H54 (cell line): ENCODE measurements at regions not wholly inside any gene's neighbourhood (a gene's known extent, or its start where the extent isn't known, plus 50 kb on each side); places are given as distances from the start of the nearest gene placed in this dataset.

ENCODE experiments used
- DNase-seq: peaks from one replicate; pipeline ENCODE4 v3.0.0; 2011; ENCODE audit warnings: low spot score, mixed read lengths; ENCODE audit not compliant: insufficient read length
- FAIRE-seq: peaks from 3 replicates; lab custom pipeline; 2011; peaks lifted over from hg19 to GRCh38; lab: Jason Lieb, UNC
- POLR2A ChIP-seq: IDR thresholded peaks from 2 replicates; pipeline ENCODE4 v1.6.1; 2011; ENCODE audit warnings: low read depth, mild to moderate bottlenecking, low read length

- DNase-seq (no peak), FAIRE-seq (no peak)
- no peak for TF ChIP-seq POLR2A
Observed at GRCh38 chr9:13568841-13569601, 289.5 kb upstream of the MPDZ start.

DNA sequence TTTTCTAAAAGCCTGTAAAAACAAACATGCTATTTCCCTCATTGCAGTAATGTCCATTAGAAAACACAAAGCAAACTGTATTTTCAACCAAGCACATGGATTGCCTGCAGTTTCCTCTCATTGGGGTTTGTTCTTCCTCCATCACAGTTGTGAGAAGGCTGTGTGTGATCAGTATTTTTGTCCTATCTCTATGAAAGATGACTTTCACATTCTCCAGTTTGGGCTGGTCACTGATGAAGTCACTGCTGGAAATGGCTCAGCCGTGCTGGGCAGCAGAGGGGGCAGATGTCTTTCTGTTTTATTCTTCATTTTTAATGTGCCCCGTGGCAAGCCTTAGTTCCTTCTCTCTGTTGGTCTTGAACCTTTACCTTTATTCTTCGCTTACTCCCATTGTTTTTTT is 288.9 kb upstream of the MPDZ start:
- no peak for TF ChIP-seq POLR2A
- DNase-seq (no peak), FAIRE-seq (no peak)

GRCh38 chr9:13567833-13568232 is 288.3 kb upstream of the MPDZ start:
- DNase-seq (no peak), FAIRE-seq (no peak)
- no peak for TF ChIP-seq POLR2A

DNA sequence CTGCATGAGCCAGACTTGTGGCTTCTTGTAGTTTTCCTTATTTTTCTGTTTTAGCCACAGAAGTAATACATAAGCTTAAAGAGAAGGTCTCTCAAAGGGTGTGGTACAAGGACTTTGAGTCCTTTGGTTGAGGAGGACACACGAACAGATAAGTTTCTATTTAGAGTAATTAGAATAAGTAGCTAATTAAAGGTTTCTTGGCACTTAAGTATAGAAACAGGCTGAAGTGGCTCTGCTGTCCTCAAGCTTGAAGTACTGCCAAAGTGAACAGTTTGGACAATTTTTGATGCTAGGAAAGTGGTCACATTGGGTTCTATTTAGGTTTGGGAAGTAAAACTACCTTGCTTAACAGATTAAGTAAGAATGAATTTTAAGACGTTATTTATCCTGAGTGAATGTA is 278.3 kb upstream of the MPDZ start:
- FAIRE-seq (no peak), DNase-seq (no peak)
- TF ChIP-seq POLR2A: no peak

- DNase-seq (no peak), FAIRE-seq (no peak)
- TF ChIP-seq POLR2A: no peak
Observed at GRCh38 chr9:13556656-13557055, 277.2 kb upstream of the MPDZ start.

DNA sequence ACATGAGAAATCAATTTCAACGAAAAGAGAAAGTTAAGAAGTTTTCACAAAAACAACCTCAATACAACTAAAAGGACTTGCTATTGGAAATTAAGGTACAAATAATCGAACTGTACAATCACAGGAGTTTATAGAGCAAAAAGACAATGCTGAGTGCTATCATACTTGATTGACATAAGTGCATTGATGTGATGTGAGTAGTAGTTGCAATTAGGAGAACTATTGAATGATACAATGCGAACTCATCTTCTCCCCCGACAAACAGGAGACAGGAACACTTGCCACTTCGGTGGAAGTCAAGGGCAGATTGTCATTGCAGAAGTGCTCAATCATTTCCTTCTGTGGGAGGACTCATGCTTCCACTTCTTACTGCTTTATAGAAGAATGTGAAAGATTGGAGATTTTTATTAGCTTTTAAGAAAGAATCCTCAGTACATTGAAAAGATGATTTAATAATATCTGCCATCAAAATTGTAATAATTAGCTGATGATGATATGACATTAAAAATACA is 276.6 kb upstream of the MPDZ start:
- TF ChIP-seq POLR2A: no peak
- DNase-seq (no peak), FAIRE-seq (no peak)

DNA sequence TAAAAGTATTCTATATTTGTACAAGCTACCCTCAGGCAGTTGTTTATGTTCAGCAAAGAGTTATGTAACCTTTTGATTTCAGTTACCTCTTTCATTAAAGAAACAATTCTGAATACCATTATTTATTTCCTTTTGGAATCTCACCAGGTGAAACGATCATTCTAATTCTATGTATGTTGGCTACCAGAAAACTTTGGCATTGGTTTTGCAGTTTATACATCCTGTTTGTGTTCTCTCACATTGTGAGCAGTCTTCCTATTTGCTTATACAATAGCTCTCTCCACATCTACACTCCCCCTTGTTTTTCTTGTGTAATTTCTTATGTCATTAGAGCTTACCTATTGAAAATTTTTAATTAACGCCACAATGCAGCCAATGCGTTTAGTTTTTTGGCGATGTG is 276.0 kb upstream of the MPDZ start:
- DNase-seq (no peak), FAIRE-seq (no peak)
- no peak for TF ChIP-seq POLR2A

- no peak for TF ChIP-seq POLR2A
- DNase-seq (no peak), FAIRE-seq (no peak)
Observed at GRCh38 chr9:13554626-13555025, 275.1 kb upstream of the MPDZ start.

- DNase-seq: no peak
- FAIRE-seq: no peak
- TF ChIP-seq POLR2A: no peak
Observed at GRCh38 chr9:13552606-13553215, 273.2 kb upstream of the MPDZ start.

- FAIRE-seq (no peak), DNase-seq (no peak)
- TF ChIP-seq POLR2A: no peak
Observed at GRCh38 chr9:13550519-13550918, 271.0 kb upstream of the MPDZ start.

GRCh38 chr9:13548535-13548934 is 269.0 kb upstream of the MPDZ start:
- TF ChIP-seq POLR2A: no peak
- FAIRE-seq (no peak), DNase-seq (no peak)

DNA sequence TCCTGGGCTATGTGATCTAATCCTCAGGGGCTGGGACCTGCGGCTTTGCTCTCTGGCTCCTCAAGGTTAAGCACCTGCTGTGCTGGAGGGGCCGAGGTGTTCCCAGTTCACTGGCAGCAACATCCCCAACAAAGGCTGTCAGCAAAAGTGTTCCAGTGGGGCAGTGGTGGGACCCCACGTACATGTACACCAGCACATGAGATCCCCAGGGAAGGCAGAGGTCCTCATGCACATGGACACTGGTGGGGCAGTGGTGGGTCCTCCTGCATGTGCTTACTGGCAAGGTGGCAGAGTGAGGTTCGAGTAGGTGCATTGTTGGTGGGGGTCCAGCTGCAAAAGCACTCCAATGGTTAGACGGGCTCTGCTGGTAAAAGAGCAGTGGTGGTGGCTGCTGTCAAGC is 255.6 kb upstream of the MPDZ start:
- no peak for TF ChIP-seq POLR2A
- no peak for FAIRE-seq
- no peak for DNase-seq

GRCh38 chr9:13534006-13534405 is 254.5 kb upstream of the MPDZ start:
- no peak for TF ChIP-seq POLR2A
- FAIRE-seq: no peak

DNA sequence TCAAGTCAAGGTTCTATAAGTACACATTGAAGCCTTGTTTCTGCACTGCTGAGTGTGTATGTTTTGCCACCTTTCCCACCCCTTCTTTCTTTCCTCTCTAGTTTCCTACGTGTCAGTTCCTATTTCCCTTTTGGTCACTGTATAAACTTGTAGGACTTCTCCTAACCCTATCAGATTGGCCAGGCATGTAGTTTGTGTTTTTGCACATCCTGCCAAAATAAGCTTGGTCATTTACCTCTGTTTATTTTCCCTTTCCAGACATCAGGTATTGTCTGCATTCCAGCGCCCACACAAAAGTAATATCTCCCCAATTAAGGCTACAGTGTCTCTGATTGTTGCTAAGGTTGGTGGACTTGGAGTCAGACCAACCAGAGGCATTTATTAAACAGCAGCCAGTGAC is 252.9 kb upstream of the MPDZ start:
- no peak for DNase-seq
- FAIRE-seq: no peak
- no peak for TF ChIP-seq POLR2A

More at GRCh38 chr9:13534006-13534405, 254.5 kb upstream of the MPDZ start:
- DNase-seq: no peak
